OCI-LY7 (cell line): ENCODE measurements at regions not wholly inside any gene's neighbourhood (a gene's known extent, or its start where the extent isn't known, plus 50 kb on each side); places are given as distances from the start of the nearest gene placed in this dataset.

ENCODE experiments used
- CTCF ChIP-seq: fragments of 200-600 bp; sonication (generic); conservative IDR thresholded peaks from 2 replicates; pipeline ENCODE4 v1.5.1; 2014; ENCODE audit warnings: mild to moderate bottlenecking, antibody characterized with exemption, low read length, moderate library complexity, mixed read lengths
- EZH2phosphoT487 ChIP-seq: fragments of 200-600 bp; sonication (generic); IDR thresholded peaks from 2 replicates; pipeline ENCODE4 v1.6.1; 2018; ENCODE audit warnings: low read depth, borderline replicate concordance, mild to moderate bottlenecking, mixed run types, antibody characterized with exemption, low read length, moderate library complexity, mixed read lengths

GRCh38 chr6:113406048-113406695 is 451.0 kb upstream of the MARCKS start:
- TF ChIP-seq CTCF (no peak), EZH2phosphoT487 (no peak)
